ENCODE measurements at regions not wholly inside any gene's neighbourhood (a gene's known extent, or its start where the extent isn't known, plus 50 kb on each side); places are given as distances from the start of the nearest gene placed in this dataset.

DNA sequence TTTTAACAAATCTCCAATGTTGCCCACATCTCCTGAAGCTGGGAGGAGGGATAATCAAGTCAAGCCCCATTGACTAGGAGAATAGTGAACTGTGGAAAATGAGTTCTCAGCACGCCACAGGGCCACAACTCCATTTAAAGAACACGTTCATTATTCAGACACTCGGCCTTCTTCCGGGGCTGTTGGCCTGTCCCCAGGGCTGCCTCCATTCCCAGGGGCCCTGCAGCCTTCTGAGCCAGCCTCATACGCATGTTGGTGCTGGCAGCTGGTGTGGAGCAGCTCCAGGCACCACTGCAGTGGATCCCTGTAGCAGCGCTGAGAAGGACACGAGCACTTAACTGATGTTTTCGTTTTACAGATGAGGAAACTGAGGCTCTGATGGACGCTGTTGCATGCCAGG, 87.5 kb upstream of the RCN1 start:
- DNase-seq (ENCODE audit: low read depth in 1 of 2, low spot score in 1 of 2) = no peak

- no peak for DNase-seq (ENCODE audit: low read depth in 1 of 2, low spot score in 1 of 2)
Observed at GRCh38 chr11:32002311-32002710, 88.6 kb upstream of the RCN1 start.

DNA sequence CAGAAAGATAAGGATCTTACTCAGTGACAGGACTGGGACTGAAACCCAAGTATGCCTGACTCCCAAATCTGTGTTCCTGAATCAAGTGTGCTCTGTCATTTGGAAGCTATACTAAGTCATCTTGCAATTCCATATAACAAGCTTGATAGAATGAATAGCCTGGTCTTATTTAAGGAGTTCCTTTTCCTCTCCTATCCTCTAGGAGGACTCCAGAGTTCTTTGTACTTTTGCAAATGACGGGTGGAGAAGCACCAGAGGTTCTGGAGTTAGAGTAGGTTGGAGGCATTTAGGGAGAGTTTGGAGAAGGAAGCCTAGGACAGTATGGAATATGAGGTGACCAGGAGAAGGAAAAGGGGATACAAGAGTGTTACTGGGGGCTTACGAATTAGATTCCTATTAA, 92.9 kb upstream of the RCN1 start:
- DNase-seq (ENCODE audit: low read depth in 1 of 2, low spot score in 1 of 2) = no peak

DNA sequence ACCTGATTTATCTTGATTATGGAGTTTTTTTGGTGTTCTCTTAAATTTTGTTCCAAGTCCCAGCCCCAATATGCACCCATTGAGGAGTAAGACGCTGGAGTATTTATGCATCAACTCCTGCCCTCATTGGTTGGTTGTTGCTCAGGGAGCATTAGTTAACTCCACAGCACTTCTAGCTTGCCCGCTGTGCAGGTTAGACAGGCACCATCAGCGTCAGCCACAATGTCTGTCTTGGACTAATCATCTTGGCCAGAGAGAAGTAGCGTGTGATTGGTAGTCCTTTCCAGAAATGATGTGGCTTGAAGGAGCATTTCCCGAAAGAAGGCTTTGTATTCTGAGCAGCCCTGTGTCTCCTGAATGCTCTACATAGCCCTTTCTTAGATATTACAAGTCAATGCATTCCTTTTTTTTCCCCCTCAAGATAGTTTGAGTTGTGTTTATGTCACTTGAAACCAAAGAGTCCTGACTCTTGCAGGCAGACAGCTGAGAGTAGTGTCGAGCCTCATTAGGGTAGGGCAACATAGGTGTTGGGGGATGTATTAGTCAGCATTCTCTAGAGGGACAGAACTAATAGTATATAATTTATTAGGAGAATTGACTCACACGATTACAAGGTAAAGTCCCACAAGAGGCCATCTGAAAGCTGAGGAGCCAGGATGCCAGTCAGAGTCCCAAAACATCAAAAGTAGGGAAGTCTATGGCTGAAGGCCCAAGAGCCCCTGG, 94.6 kb upstream of the RCN1 start:
- no peak for DNase-seq (ENCODE audit: low read depth in 1 of 2, low spot score in 1 of 2)

DNA sequence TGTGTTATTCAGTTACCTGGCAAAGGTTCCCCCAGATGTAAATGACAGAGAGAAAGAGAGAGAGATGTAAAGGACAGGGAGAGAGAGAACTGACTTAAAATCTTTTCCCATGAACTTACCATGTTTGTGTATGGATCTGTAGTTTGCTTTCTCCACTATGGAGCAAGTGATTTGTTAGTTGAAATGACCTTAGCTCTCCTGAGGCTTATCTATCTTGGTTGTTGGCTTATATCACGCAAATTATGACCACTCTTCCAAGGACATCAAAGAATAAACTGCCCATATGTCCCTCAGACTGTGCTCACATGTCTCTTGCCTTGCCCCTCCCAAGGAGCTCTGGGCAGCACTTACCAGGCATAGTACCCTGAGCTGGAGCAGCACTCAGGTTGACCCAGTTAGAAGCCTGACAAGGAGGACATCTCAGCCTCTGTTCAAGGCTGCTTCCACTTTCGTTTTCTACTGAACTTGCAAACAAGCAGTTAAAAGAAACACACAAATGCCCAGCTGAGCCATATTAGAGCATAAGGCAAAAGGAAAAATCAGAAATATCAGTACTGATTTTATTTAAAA, 95.3 kb upstream of the RCN1 start:
- no peak for DNase-seq (ENCODE audit: low read depth in 1 of 2, low spot score in 1 of 2)

DNA sequence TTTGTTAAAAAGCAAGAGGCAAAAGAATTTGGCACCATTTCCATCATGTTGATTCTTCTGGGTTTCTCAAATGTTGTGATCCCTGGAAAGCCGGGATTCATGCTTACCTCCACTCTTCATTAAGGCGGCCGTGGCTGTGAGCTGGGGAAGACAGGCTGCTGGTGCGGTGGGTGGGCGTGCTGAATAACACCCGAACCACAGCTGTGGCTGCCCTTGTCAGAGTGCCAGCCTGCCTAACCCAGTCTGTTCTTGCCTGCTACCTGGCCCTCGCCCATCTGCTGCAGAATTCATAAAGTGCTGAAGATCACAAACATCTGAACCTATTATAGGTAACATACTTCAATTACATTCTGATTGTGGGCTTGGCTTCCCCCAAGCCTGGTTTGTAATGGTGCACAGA, 95.8 kb upstream of the RCN1 start:
- no peak for DNase-seq (ENCODE audit: low read depth in 1 of 2, low spot score in 1 of 2)

DNA sequence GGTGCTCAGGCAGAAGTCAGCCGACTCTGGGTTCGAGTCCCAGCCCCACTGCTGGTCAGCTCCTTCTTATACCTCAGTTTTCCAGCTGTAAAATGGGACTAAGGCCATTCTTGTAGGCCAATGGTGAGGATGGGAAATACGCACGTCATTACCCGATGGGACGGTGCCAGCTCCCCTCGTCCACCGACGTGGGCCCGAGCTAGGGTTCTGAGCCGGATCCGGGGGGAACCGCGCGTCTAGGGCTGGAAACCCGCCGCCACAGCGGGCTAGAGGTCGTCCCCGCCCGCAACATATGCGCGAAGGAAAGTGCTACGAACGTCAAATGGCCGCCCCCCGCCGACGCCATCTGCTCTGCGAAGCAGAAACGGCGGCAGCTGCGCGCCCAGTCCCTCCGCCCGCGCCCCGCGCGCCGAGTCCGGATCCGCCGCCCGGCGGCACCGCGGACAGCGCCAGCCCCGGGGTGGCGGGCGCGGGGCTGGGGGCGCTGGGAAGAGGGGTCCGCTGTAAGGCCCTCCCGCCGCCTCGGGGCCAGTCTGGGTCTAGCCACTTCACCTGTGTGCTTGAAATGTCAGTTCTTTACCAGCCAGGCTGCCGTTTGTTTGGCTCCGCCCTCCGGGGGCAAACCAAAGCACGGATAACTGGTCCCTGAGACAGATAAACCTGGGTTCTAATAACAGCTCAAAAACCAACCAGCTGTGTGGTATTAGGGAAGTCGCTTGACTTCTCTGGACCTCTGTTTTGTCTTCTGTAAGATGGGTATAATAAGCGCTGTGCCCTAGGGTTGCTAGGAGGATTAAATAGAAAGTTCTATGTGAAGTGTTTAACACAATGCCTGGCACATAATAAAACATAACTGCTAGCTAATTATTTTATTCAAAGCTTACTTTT, 103.5 kb upstream of the RCN1 start:
- no peak for DNase-seq (ENCODE audit: low read depth in 1 of 2, low spot score in 1 of 2)

DNA sequence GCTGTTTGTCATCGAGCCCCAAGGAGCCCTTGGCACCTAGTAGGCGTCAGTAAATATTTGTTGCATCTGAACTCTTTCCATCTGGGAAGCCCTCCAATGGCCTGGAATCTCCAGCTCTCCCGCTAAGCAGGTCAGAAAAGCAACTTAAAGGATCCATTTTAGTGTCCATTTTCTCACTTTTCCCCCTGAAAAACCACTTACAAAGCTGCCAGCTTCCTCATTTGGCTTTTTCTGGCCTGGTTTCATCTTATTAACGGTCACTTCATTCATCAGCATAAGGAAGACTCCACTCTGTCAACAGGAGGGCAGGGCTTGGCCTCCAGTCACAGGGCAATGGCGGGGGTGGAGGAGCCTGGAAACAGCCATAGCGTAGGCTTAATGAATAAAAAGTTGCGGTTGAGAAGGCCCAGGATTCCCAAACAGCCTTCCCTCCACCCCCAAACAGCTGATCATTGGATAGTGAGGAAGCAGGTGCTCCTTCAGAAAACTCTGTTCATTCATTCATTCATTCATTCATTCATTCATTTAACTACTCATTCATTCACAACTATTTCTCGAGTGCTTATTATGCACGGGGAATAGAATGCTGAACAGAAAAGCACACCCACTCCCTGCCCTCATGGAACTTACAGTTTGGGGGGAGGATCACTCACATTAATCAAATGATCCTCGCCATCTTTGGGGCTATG, 104.5 kb upstream of the RCN1 start:
- DNase-seq (ENCODE audit: low read depth in 1 of 2, low spot score in 1 of 2) = no peak

GRCh38 chr11:31981457-31981856, 109.4 kb upstream of the RCN1 start:
- no peak for DNase-seq (ENCODE audit: low read depth in 1 of 2, low spot score in 1 of 2)

GRCh38 chr11:31977343-31977742, 113.5 kb upstream of the RCN1 start:
- DNase-seq (ENCODE audit: low read depth in 1 of 2, low spot score in 1 of 2) = no peak

DNA sequence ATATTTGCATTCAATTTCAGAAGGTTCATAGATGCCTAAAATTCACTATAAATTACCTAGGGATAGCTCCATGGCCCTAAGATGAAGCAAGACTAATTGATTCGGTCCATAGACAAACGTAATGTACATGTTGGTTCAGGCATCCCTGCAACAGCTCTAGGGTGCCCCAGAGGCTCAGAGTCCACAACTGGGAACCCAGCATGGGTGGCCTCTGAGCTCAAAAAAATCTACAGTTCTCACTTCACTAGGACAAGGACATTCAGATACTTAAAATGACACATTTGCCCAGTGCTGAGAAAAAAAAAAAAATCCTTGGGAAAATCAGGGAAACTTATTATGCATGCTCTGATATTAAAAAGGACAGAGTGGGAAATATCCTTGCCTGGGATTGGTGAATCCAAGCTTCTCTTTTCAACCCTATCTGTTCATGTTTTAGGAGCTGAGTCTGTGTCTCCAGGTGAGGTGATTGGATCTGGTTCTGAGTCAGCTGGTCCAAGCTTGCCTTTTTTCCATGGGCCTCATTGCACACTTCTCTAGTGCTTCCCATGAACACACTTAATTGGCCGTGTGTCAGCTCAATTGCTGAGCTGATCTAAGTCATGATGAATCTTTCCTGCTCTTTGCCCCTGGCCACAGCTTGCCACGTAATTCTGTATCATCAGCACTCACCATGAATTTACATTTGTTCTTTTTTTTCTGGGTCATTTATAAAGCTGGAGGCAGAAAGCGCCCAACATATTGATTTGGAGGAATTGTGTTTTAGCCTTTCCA, 116.3 kb upstream of the RCN1 start:
- DNase-seq (ENCODE audit: low read depth in 1 of 2, low spot score in 1 of 2) = no peak

DNA sequence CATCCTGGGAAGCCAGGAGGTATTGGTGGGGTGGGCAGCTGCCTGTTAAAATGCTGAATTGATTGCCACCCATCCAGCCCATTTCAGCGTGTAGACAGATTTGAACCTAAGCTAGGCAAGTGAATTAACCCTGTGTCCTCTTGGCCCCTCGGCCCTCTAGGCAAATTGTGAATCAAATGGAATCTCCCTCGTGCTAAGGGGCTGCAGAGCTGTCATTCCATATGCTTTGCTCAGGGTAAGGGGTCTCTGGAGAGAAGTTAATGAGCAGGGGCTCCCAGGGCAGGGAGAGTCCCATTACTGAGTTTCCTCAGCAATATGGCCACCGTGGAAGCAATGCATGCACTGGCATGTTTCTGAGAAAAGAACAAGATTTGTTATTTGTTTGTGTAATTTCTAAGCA, 117.7 kb upstream of the RCN1 start:
- no peak for DNase-seq (ENCODE audit: low read depth in 1 of 2, low spot score in 1 of 2)

DNA sequence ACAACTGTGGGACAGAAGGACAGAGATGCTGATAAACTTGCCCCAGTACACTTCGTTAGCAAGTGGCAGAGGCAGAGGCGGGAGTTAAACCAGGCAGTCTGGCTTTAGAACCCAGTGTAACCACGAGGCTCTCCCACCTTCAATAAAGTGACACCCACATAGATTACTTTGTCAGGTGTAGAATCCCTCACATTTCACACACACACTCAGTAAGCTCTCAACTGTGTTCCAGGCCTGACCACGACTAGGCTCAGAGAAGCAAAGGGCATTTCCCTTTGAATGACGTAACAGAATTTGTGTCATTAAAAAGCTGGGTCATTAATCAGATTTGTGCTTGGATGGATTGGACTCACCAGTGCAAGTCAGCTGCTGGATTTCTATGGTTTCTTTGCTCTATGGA, 118.3 kb upstream of the RCN1 start:
- no peak for DNase-seq (ENCODE audit: low read depth in 1 of 2, low spot score in 1 of 2)

DNA sequence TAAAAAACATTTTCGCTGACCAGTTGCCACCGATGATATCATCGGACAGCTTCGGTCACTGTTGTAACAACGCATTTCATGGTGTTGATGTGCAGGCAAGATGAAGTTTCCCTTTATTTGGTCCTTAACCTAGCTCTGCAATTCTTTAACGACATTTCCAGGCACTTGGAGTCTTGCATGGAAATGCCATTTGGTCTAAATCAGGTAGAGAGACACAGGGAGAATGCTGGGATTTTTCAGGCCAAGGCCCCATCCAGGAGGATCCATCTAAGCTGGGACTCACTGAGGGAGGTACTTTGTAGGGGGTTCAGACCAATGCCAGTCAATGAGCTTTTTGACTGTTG, 121.5 kb upstream of the RCN1 start:
- DNase-seq (ENCODE audit: low read depth in 1 of 2, low spot score in 1 of 2) = no peak

GRCh38 chr11:31968461-31969358, 122.2 kb upstream of the RCN1 start:
- no peak for DNase-seq (ENCODE audit: low read depth in 1 of 2, low spot score in 1 of 2)

DNA sequence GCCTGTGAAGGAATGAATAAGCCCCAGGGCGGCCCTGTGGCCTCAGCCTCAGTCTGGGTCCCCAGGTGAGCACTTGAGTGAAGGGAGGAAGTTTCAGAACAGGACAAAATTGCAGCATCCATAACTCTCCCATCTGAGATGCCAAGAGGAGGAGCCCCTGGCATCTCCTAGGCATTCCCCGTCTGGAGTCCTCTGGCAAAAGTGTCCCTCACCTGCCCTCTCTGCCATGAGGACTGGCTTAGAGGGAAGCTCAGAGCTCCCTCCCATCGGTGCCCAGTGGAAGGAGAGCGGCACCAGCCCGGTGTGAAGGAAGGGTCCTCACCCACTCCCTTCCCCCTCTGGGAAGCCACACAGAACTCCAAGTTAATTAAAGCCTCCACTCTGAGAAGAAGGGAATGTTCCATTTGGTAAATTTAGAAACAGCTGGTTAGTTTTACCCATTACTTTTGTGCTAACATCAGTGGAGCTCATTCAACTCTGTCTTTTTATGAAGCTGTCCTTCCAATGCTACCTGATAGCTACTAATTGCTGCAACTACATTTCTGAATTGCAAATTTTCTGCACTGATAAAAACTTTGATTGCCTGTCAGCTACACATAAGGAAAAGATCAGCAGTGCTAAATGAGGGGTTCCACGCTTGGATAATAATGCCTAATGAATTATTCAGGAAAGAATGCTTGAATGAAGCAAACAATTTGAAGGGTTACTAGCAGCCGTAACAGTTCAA, 123.3 kb upstream of the RCN1 start:
- no peak for DNase-seq (ENCODE audit: low read depth in 1 of 2, low spot score in 1 of 2)

GRCh38 chr11:31966846-31967245, 124.0 kb upstream of the RCN1 start:
- no peak for DNase-seq (ENCODE audit: low read depth in 1 of 2, low spot score in 1 of 2)

GRCh38 chr11:31964181-31964580, 126.7 kb upstream of the RCN1 start:
- no peak for DNase-seq (ENCODE audit: low read depth in 1 of 2, low spot score in 1 of 2)

DNA sequence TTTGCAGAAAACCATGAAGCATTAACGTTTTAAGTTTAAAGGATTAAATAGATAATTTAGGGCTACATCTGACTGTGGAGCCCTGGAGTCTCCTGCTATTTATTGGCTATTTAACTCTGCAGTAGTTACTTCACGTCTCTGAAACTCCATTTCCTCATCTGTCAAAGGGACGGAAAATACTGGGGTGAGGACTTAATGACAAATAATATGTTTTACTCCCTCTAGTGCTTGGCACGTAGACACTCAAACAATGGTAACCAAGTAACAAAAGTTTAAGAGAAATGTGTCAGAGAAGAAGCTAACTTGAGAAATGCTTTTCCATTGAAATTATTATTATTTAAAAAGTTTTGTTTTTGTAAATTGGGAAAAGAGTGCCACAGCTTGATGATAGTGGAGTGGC, 130.7 kb upstream of the RCN1 start:
- no peak for DNase-seq (ENCODE audit: low read depth in 1 of 2, low spot score in 1 of 2)
